Panc1 (cell line): ENCODE measurements at regions not wholly inside any gene's neighbourhood (a gene's known extent, or its start where the extent isn't known, plus 50 kb on each side); places are given as distances from the start of the nearest gene placed in this dataset.

Experiments used
- ATAC-seq: fragments of 200-7000 bp; cut with Tn5 transposase; 2 replicates; pipeline ENCODE4 v1.9.1; 2020; ENCODE audit warnings: mild to moderate bottlenecking, moderate library complexity
- BruUV-seq: library from RNA; stranded (reverse); fragments of 400-500 nt; replicated peaks from 2 replicates; lab custom pipeline; 2021; lab: Mats Ljungman, UMichigan
- CTCF ChIA-PET: fragments of 300-600 bp; sonication (Branson Sonifier 250); formaldehyde crosslinking; loops from one replicate; lab custom pipeline; 2022; ENCODE audit warnings: antibody characterized with exemption; lab: Charles Lee
- POLR2A ChIA-PET: fragments of 300-600 bp; sonication (Branson Sonifier 250); formaldehyde crosslinking; loops from one replicate; lab custom pipeline; 2022; ENCODE audit warnings: antibody characterized with exemption; lab: Charles Lee
- DNase-seq: peaks from one replicate; pipeline ENCODE4 v3.0.0-alpha.2; 2010; ENCODE audit warnings: low read depth, low spot score
- H3K27ac ChIP-seq: 2 replicates; pipeline ENCODE4 v1.5.1; 2011; ENCODE audit warnings: mild to moderate bottlenecking, low read length, inconsistent platforms
- H3K27me3 ChIP-seq: fragments of 200-500 bp; sonication (Bioruptor generic); 2 replicates; pipeline ENCODE4 v1.6.0; 2014; ENCODE audit warnings: low read length, inconsistent platforms; ENCODE audit not compliant: control insufficient read depth, insufficient read depth
- H3K36me3 ChIP-seq: fragments of 200-500 bp; sonication (Bioruptor generic); 2 replicates; pipeline ENCODE4 v1.5.1; 2014; ENCODE audit warnings: inconsistent platforms, mild to moderate bottlenecking, low read length, moderate library complexity; ENCODE audit not compliant: control insufficient read depth, insufficient read depth
- H3K4me1 ChIP-seq: 2 replicates; pipeline ENCODE4 v1.5.1; 2011; ENCODE audit warnings: inconsistent platforms, mild to moderate bottlenecking, low read length, moderate library complexity; ENCODE audit not compliant: control insufficient read depth, insufficient read depth
- H3K4me3 ChIP-seq, 2 experiments: 2 replicates each; pipeline ENCODE4 v1.5.1; 2011 to 2012; ENCODE audit warnings: low read depth in 2 of 2, low read length in 2 of 2, mild to moderate bottlenecking in 2 of 2, inconsistent platforms in 1 of 2, moderate library complexity in 1 of 2
- H3K9me3 ChIP-seq: fragments of 200-500 bp; sonication (Bioruptor generic); 2 replicates; pipeline ENCODE4 v1.5.1; 2014; ENCODE audit warnings: low read depth, mild to moderate bottlenecking, inconsistent platforms, low read length, moderate library complexity; ENCODE audit not compliant: control insufficient read depth, insufficient read depth
- CTCF ChIP-seq: fragments of 450-650 bp; IDR thresholded peaks from 2 replicates; pipeline ENCODE4 v1.5.1; 2017; ENCODE audit warnings: mild to moderate bottlenecking
- POLR2AphosphoS5 ChIP-seq: IDR thresholded peaks from 2 replicates; pipeline ENCODE4 v1.6.1; 2012; ENCODE audit warnings: mild to moderate bottlenecking, low read depth, low read length, moderate library complexity
- REST ChIP-seq, 2 experiments: IDR thresholded peaks; 2 replicates each; pipeline ENCODE4 v1.6.1; 2011 to 2012; ENCODE audit warnings: low read depth in 2 of 2, control low read depth in 1 of 2, low read length in 1 of 2, mild to moderate bottlenecking in 1 of 2, moderate library complexity in 1 of 2; ENCODE audit not compliant: insufficient read depth in 1 of 2
- SIN3A ChIP-seq: IDR thresholded peaks from 2 replicates; pipeline ENCODE4 v1.6.1; 2012; ENCODE audit warnings: low read depth, mild to moderate bottlenecking, low read length, moderate library complexity, borderline replicate concordance; ENCODE audit not compliant: insufficient read depth
- TCF7L2 ChIP-seq: IDR thresholded peaks from 2 replicates; pipeline ENCODE4 v1.6.1; 2011; ENCODE audit warnings: mild to moderate bottlenecking, low read depth, low read length, inconsistent platforms
- in situ Hi-C: cut with HindIII; loops from 2 replicates; pipeline ENCODE4 v1.10.0; 2016; ENCODE audit warnings: low sequenced_read_pairs, low pct_unique_long_range_greater_than_20kb
- intact Hi-C: fragments of 100-400 bp; cut with micrococcal nuclease; formaldehyde crosslinking; loops from one replicate; pipeline ENCODE4 v1.10.0; 2022; ENCODE audit not compliant: unreplicated experiment

- POLR2A ChIA-PET: no interaction called here
Measured at GRCh38 chr3:106365061-106365691, 496.4 kb upstream of the CBLB start.

GRCh38 chr3:106366352-106366751 is 497.5 kb upstream of the CBLB start:
- ChIA-PET CTCF (no interaction called here), POLR2A (no interaction called here)
- TF ChIP-seq CTCF (no peak), POLR2AphosphoS5 (no peak), REST (IDR thresholded peaks at IDR 0.05; ENCODE audit: insufficient read depth in 1 of 2, low read depth in 2 of 2, low read length in 1 of 2) (no peak), SIN3A (no peak), TCF7L2 (no peak)
- Histone ChIP-seq H3K27me3 (no peaks in the 10 kb centered on the region), H3K4me3 (no peak overlapping the region), H3K27ac (no peak overlapping the region), H3K4me1 (no peaks in the 10 kb centered on the region), H3K9me3 (no peaks in the 10 kb centered on the region), H3K36me3 (no peaks in the 10 kb centered on the region; the same call in 1 of the 2 replicates)
- ATAC-seq (no peak), DNase-seq (no peak)
- BruUV-seq: no TSS peak
- in situ Hi-C loops: no loop called here
- intact Hi-C loops: no loop called here

More at GRCh38 chr3:106365061-106365691, 496.4 kb upstream of the CBLB start:
- no peaks in the 10 kb centered on the region for H3K9me3 ChIP-seq
- ATAC-seq: no peak
- H3K27ac ChIP-seq: no peak overlapping the region
- CTCF ChIA-PET: no interaction called here
- intact Hi-C loops (no loop called here), in situ Hi-C loops (no loop called here)
- TF ChIP-seq CTCF (no peak), TCF7L2 (no peak), REST (IDR thresholded peaks at IDR 0.05; ENCODE audit: insufficient read depth in 1 of 2, low read depth in 2 of 2, low read length in 1 of 2) (no peak), POLR2AphosphoS5 (no peak), SIN3A (no peak)
- DNase-seq: no peak
- no TSS peak for BruUV-seq
- no peak overlapping the region for H3K4me3 ChIP-seq
- H3K36me3 ChIP-seq: no peaks in the 10 kb centered on the region; the same call in 1 of the 2 replicates
- no peaks in the 10 kb centered on the region for H3K27me3 ChIP-seq
- no peaks in the 10 kb centered on the region for H3K4me1 ChIP-seq
